WTC11 (cell line): ENCODE measurements at regions not wholly inside any gene's neighbourhood (a gene's known extent, or its start where the extent isn't known, plus 50 kb on each side); places are given as distances from the start of the nearest gene placed in this dataset.

Experiments
- CBFB ChIP-seq: sonication (generic); formaldehyde crosslinking; IDR thresholded peaks from 2 replicates; pipeline ENCODE4 v1.8.1; 2022; ENCODE audit warnings: mild to moderate bottlenecking, low read depth, missing genetic modification reagents
- KAT7 ChIP-seq: sonication (generic); formaldehyde crosslinking; IDR thresholded peaks from 2 replicates; pipeline ENCODE4 v1.8.1; 2023; ENCODE audit warnings: missing genetic modification reagents, mild to moderate bottlenecking, borderline replicate concordance
- ZNF232 ChIP-seq: sonication (generic); formaldehyde crosslinking; IDR thresholded peaks from 2 replicates; pipeline ENCODE4 v1.8.0; 2022; ENCODE audit warnings: mild to moderate bottlenecking, missing genetic modification reagents
- ZNF416 ChIP-seq: fragments of 250-450 bp; sonication (Bioruptor Pico); IDR thresholded peaks from 2 replicates; pipeline ENCODE4 v1.9.0; 2021; ENCODE audit warnings: mild to moderate bottlenecking, inconsistent platforms
- TF ChIP-seq, protein P1 (sequence below): fragments of 200-600 bp; IDR thresholded peaks from 2 replicates; pipeline ENCODE4 v1.8.0; 2022; ENCODE audit warnings: antibody characterized with exemption
- TF ChIP-seq, protein P2 (sequence below): sonication (generic); formaldehyde crosslinking; IDR thresholded peaks from 2 replicates; pipeline ENCODE4 v1.8.1; 2023; ENCODE audit warnings: mild to moderate bottlenecking, missing genetic modification reagents, moderate library complexity

DNA sequence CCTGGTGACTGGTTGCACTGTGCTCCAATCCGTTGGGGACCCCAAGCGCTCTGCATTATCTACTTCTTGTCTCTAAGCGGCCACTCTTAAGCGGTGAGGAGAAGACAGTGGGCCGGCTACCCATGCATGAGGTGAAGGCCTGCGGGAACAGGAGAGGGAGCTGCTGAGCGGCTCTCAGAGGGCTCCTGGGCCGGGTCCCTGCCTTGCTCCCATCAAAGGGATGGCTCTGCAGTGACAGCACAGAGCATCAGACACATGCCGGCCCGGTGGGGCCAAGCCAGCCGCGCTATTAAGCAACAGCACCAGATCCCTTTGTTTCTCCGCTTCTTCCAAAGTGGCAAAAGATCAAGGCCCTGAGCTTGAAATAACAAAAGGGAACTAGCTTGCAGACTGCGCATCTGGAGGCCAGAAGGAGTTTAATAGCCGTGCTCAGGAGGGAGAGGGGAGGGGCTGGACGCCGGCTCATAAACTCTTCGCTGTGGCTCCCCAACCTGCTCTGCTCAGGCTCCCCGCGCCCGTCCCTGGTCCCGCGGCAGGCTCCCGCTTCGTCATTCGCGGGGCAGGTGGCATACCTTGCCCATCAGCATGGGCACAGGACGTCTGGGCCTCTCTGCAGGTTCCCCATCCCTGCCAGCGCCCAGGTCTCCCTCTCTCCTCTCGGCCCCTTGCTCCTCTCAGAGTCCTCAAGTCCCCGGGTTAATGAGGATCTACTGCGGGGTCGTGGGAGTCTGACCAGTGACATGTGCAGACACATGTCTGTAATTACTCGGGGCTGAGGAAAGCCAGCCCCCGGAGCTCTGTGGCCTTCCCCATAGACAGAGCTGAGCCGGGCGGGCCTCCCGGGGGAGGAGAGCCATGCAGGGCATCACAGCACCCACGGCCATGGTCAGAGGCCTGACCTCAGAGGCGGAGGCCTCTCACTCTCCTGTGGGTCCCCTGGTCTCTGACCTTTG, 96.7 kb downstream of the ASB1 start:
- TF ChIP-seq, protein P1, sequence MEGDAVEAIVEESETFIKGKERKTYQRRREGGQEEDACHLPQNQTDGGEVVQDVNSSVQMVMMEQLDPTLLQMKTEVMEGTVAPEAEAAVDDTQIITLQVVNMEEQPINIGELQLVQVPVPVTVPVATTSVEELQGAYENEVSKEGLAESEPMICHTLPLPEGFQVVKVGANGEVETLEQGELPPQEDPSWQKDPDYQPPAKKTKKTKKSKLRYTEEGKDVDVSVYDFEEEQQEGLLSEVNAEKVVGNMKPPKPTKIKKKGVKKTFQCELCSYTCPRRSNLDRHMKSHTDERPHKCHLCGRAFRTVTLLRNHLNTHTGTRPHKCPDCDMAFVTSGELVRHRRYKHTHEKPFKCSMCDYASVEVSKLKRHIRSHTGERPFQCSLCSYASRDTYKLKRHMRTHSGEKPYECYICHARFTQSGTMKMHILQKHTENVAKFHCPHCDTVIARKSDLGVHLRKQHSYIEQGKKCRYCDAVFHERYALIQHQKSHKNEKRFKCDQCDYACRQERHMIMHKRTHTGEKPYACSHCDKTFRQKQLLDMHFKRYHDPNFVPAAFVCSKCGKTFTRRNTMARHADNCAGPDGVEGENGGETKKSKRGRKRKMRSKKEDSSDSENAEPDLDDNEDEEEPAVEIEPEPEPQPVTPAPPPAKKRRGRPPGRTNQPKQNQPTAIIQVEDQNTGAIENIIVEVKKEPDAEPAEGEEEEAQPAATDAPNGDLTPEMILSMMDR: no peak
- TF ChIP-seq ZNF232 (CRISPR knock-in tag) (no peak), KAT7 (no peak), CBFB (CRISPR knock-in tag) (no peak), ZNF416 (CRISPR knock-in tag) (no peak)
- TF ChIP-seq, protein P2, sequence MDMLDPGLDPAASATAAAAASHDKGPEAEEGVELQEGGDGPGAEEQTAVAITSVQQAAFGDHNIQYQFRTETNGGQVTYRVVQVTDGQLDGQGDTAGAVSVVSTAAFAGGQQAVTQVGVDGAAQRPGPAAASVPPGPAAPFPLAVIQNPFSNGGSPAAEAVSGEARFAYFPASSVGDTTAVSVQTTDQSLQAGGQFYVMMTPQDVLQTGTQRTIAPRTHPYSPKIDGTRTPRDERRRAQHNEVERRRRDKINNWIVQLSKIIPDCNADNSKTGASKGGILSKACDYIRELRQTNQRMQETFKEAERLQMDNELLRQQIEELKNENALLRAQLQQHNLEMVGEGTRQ: no peak
